ENCODE measurements at regions not wholly inside any gene's neighbourhood (a gene's known extent, or its start where the extent isn't known, plus 50 kb on each side); places are given as distances from the start of the nearest gene placed in this dataset.

GRCh38 chr1:51025374-51025773 lies 55.3 kb downstream of the CDKN2C start:
- no peak for DNase-seq (ENCODE audit: low spot score)

- no peak for DNase-seq (ENCODE audit: low spot score)
Measured at GRCh38 chr1:51032936-51033335, 62.9 kb downstream of the CDKN2C start.

- peak; percentile 3 for DNase-seq (ENCODE audit: low spot score)
Measured at GRCh38 chr1:51044199-51044598, 57.8 kb upstream of the C1orf185 start.

- no peak for DNase-seq (ENCODE audit: low spot score)
Measured at GRCh38 chr1:51044834-51045233, 57.2 kb upstream of the C1orf185 start.

- no peak for DNase-seq (ENCODE audit: low spot score)
Measured at GRCh38 chr1:51048021-51048420, 54.0 kb upstream of the C1orf185 start.

- DNase-seq (ENCODE audit: low spot score): no peak
Measured at GRCh38 chr1:51048670-51049069, 53.4 kb upstream of the C1orf185 start.
